Pancreas (tissue), 10 donors: ENCODE measurements at regions not wholly inside any gene's neighbourhood (a gene's known extent, or its start where the extent isn't known, plus 50 kb on each side); places are given as distances from the start of the nearest gene placed in this dataset.
"Not testable (repeated sequence)": the region's sequence is repeated elsewhere in the genome, so short reads cannot be mapped to it uniquely, and the experiment has no call there.

Experiments
- ATAC-seq, 4 donors: fragments of 200-7000 bp; cut with Tn5 transposase; one replicate each; pipeline versions ENCODE4 v1.8.0 to v1.9.1; 2020; ENCODE audit warnings: mild to moderate bottlenecking in 4 of 4, moderate library complexity in 4 of 4
- DNase-seq, 6 donors: peaks; one replicate each; pipeline ENCODE4 v3.0.0-alpha.2; 2020
- FAIRE-seq: peaks from 2 replicates; lab custom pipeline; 2012; peaks lifted over from hg19 to GRCh38; lab: Jason Lieb, UNC
- H3K27ac ChIP-seq, 4 donors: fragments of 200-600 bp; sonication (generic); 1 replicate in 3 of 4; 2 replicates in 1 of 4; pipeline versions ENCODE4 v1.5.0 to v1.8.0; 2020
- H3K27me3 ChIP-seq, 4 donors: fragments of 200-600 bp; one replicate each; pipeline ENCODE4 v1.8.0; 2021
- H3K36me3 ChIP-seq, 3 donors: fragments of 200-600 bp; sonication (generic) in 1 of 3; one replicate each; pipeline versions ENCODE4 v1.5.0 to v1.8.0; 2020 to 2021
- H3K4me1 ChIP-seq, 3 donors: fragments of 200-600 bp; one replicate each; pipeline ENCODE4 v1.8.0; 2021
- H3K4me3 ChIP-seq, 4 donors: fragments of 200-600 bp; sonication (generic) in 2 of 4; one replicate each; pipeline versions ENCODE4 v1.5.0 to v1.8.0; 2020 to 2021
- H3K9me3 ChIP-seq, 4 donors: fragments of 200-600 bp; one replicate each; pipeline ENCODE4 v1.8.0; 2021
- CTCF ChIP-seq, 4 donors: fragments of 200-600 bp; sonication (generic) in 3 of 4; IDR thresholded peaks; one replicate each; pipeline versions ENCODE4 v1.5.0 to v1.8.0; 2021; ENCODE audit warnings: antibody characterized with exemption in 4 of 4
- WGBS, 2 donors: extraction: QIAGEN DNeasy Blood & Tissue Kit; methylation state at CpG; one replicate each; pipeline ENCODE4 v1.1.7; 2013; 5-methylcytosine and 5-hydroxymethylcytosine counted together
- intact Hi-C, 3 donors: fragments of 100-400 bp; cut with DNase I; formaldehyde crosslinking; loops; one replicate each; pipeline versions ENCODE4 v1.11.1 to v1.14.2; 2022
- donor health status: healthy with polysubstance abuse.
- donor health status: DM: no; HTN: no; CAD: no; lungs with moderate emphysema.
- donor health status: DM: no; HTN: no; CAD: no.
- donor health status: control.
- donor health status: control.
- donor health status: Bipolar disorder and iron deficiency.
- donor health status: DM: yes; HTN: yes; CAD: no.
- donor health status: DM: no; HTN: no; CAD: no.
- donor health status: DM: no; HTN: no; CAD: no.
- donor health status: DM: yes; HTN: yes; CAD: no.

- intact Hi-C loops: no loop called here
- Histone ChIP-seq H3K36me3 (no peaks in the 10 kb centered on the region), H3K9me3 (no peaks in the 10 kb centered on the region), H3K27ac (no peak overlapping the region), H3K4me1 (no peaks in the 10 kb centered on the region), H3K27me3 (no peaks in the 10 kb centered on the region), H3K4me3 (no peak overlapping the region)
- TF ChIP-seq CTCF (IDR thresholded peaks at IDR 0.05): no peak
- no peak for DNase-seq
- 56 to 77% methylated on average over 2 of the region's 2 CpGs for WGBS, 2 donors
- no peak for ATAC-seq
- FAIRE-seq: no peak
Observed at GRCh38 chr10:64786989-64787388, 1265.8 kb downstream of the REEP3 start.

DNA sequence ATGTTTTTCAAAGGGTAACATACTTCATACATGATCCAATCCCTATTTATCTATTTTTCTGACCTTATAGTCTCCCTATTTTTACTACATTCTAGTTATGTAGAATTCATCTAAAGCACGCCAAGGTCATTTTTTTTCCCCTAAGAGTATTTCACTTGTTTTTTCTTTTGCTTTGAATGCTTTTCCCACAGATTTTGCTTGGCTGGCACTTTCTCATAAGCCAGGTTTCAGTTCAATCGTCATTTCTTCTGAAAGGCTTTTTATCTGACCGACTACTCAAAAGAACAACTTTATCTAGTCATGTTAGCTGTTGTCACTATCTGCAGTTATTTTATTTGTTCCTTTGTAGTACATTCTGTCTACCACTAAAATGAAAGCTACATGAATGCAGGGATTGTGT is 1274.6 kb downstream of the REEP3 start:
- Histone ChIP-seq H3K4me1 (no peaks in the 10 kb centered on the region), H3K36me3 (no peaks in the 10 kb centered on the region), H3K27ac (no peak overlapping the region), H3K9me3 (no peaks in the 10 kb centered on the region), H3K27me3 (no peaks in the 10 kb centered on the region), H3K4me3 (no peak overlapping the region)
- FAIRE-seq: no peak
- WGBS, 2 donors: 44 to 48% methylated on average over 3 of the region's 3 CpGs
- DNase-seq: no peak
- ATAC-seq: no peak
- no peak for TF ChIP-seq CTCF (IDR thresholded peaks at IDR 0.05)
- intact Hi-C loops: no loop called here

- no peak for ATAC-seq
- no peaks in the 10 kb centered on the region for H3K9me3 ChIP-seq
- 49 to 59% methylated on average over 1 of the region's 1 CpG for WGBS, 2 donors
- no peak overlapping the region for H3K4me3 ChIP-seq
- intact Hi-C loops: no loop called here
- no peak overlapping the region for H3K27ac ChIP-seq
- H3K36me3 ChIP-seq: no peaks in the 10 kb centered on the region
- FAIRE-seq: no peak
- H3K4me1 ChIP-seq: no peaks in the 10 kb centered on the region
- no peak for DNase-seq
- no peaks in the 10 kb centered on the region for H3K27me3 ChIP-seq
- no peak for TF ChIP-seq CTCF (IDR thresholded peaks at IDR 0.05)
Observed at GRCh38 chr10:64798297-64798696, 1277.1 kb downstream of the REEP3 start.

- intact Hi-C loops, H3K27me3 ChIP-seq, H3K36me3 ChIP-seq, ATAC-seq, FAIRE-seq, H3K9me3 ChIP-seq, H3K27ac ChIP-seq, DNase-seq, H3K4me3 ChIP-seq, H3K4me1 ChIP-seq: not testable (repeated sequence)
Observed at GRCh38 chr10:64808233-64808632, 1287.0 kb downstream of the REEP3 start.

DNA sequence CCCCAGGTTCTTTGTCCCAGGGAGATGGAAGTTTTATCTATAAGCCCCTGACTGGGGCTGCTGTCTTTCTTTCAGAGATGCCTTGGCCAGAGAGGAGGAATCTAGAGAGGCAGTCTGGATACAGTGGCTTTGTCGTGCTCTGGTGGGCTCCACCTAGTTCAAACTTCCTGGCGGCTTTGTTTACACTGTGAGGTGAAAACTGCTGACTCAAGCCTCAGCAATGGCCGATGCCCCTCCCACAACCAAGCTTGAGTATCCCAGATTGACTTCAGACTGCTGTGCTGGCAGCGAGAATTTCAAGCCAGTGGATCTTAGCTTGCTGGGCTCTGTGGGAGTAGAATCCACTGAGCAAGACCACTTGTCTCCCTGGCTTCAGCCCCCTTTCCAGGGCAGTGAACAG is 1288.8 kb downstream of the REEP3 start:
- 49 to 65% methylated on average over 4 of the region's 4 CpGs for WGBS, 2 donors
- ATAC-seq, intact Hi-C loops, H3K4me3 ChIP-seq, H3K36me3 ChIP-seq, DNase-seq, H3K4me1 ChIP-seq, H3K9me3 ChIP-seq, H3K27ac ChIP-seq, FAIRE-seq, H3K27me3 ChIP-seq: not testable (repeated sequence)

GRCh38 chr10:64813391-64813790 is 1292.2 kb downstream of the REEP3 start:
- H3K27ac ChIP-seq: no peak overlapping the region
- no peak for FAIRE-seq
- no peak for DNase-seq
- H3K4me1 ChIP-seq: no peaks in the 10 kb centered on the region
- no peak overlapping the region for H3K4me3 ChIP-seq
- 56 to 59% methylated on average over 2 of the region's 2 CpGs for WGBS, 2 donors
- no peaks in the 10 kb centered on the region for H3K27me3 ChIP-seq
- TF ChIP-seq CTCF (IDR thresholded peaks at IDR 0.05): no peak
- no peaks in the 10 kb centered on the region for H3K9me3 ChIP-seq
- ATAC-seq: no peak
- intact Hi-C loops: no loop called here
- no peaks in the 10 kb centered on the region for H3K36me3 ChIP-seq
